H1 (cell line): ENCODE measurements at regions not wholly inside any gene's neighbourhood (a gene's known extent, or its start where the extent isn't known, plus 50 kb on each side); places are given as distances from the start of the nearest gene placed in this dataset.

Experiments used
- CTCF ChIP-seq, 3 experiments: IDR thresholded peaks; 1 replicate in 2 of 3; 2 replicates in 1 of 3; pipeline versions ENCODE4 v1.5.1 to v1.6.1; 2011; ENCODE audit warnings: low read length in 3 of 3, mild to moderate bottlenecking in 3 of 3, inconsistent platforms in 2 of 3, low read depth in 1 of 3, moderate library complexity in 1 of 3; ENCODE audit not compliant: insufficient read depth in 1 of 3; ENCODE audit errors: control extremely low read depth in 1 of 3
- HDAC6 ChIP-seq: IDR thresholded peaks from one replicate; pipeline ENCODE4 v1.7.1; 2012; ENCODE audit warnings: low read depth, mild to moderate bottlenecking, inconsistent platforms, low read length, moderate library complexity
- KDM1A ChIP-seq: fragments of 200-600, 300-600 bp; sonication (generic); IDR thresholded peaks from 2 replicates; pipeline ENCODE4 v1.7.1; 2016; ENCODE audit warnings: mild to moderate bottlenecking, low read length, borderline replicate concordance
- RFX5 ChIP-seq: IDR thresholded peaks from 2 replicates; pipeline ENCODE4 v1.6.1; 2011; ENCODE audit warnings: low read depth, low read length, improper control_type of control experiment, borderline replicate concordance

- no peak for TF ChIP-seq KDM1A
- no peak for TF ChIP-seq CTCF (IDR thresholded peaks at IDR 0.05; ENCODE audit: control extremely low read depth in 1 of 3, insufficient read depth in 1 of 3, low read depth in 1 of 3, low read length in 3 of 3)
- no peak for TF ChIP-seq RFX5
- TF ChIP-seq HDAC6: no peak
Observed at GRCh38 chr3:159146856-159147435, 345.1 kb downstream of the MFSD1 start (continued).
